ENCODE measurements at regions not wholly inside any gene's neighbourhood (a gene's known extent, or its start where the extent isn't known, plus 50 kb on each side); places are given as distances from the start of the nearest gene placed in this dataset.
A peak's percentile ranks its signal among the peaks of the same experiment; 100 is the strongest.

DNA sequence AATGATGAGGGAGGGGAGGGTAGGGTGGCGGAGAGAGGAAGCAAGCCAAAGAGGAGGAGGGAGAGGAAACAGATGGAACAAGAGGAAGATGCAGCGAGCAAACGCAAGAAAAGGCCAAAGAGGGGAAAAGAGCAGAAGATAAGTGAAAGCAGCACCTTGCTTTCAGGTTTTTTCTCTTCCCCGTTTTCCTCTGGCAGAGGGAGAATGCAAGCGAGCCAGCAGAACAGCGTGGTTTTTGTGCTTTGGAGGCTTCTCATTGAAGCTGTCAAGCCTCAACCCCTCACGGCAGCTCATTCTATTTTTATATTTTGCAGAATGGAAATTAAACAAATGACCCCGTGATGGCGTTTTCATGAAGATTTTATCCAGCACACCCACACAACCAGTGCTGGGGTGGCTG, 67.1 kb upstream of the GRAMD1B start:
- 10% methylated on average over 9 of the region's 9 CpGs for WGBS
- intact Hi-C loops (cut with DNase I) = no loop called here
- TF ChIP-seq, protein P1, sequence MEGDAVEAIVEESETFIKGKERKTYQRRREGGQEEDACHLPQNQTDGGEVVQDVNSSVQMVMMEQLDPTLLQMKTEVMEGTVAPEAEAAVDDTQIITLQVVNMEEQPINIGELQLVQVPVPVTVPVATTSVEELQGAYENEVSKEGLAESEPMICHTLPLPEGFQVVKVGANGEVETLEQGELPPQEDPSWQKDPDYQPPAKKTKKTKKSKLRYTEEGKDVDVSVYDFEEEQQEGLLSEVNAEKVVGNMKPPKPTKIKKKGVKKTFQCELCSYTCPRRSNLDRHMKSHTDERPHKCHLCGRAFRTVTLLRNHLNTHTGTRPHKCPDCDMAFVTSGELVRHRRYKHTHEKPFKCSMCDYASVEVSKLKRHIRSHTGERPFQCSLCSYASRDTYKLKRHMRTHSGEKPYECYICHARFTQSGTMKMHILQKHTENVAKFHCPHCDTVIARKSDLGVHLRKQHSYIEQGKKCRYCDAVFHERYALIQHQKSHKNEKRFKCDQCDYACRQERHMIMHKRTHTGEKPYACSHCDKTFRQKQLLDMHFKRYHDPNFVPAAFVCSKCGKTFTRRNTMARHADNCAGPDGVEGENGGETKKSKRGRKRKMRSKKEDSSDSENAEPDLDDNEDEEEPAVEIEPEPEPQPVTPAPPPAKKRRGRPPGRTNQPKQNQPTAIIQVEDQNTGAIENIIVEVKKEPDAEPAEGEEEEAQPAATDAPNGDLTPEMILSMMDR (IDR thresholded peaks at IDR 0.05) = no peak
- Histone ChIP-seq H3K27me3 (replicated peaks; ENCODE audit: insufficient read depth) (no peaks in the 10 kb centered on the region), H3K27ac (no peak overlapping the region), H3K4me1 (replicated peaks) (no peaks in the 10 kb centered on the region), H3K36me3 (no peaks in the 10 kb centered on the region), H3K9me3 (no peaks in the 10 kb centered on the region), H3K4me3 (no peak overlapping the region)
- DNase-seq (ENCODE audit: low spot score) = no peak

DNA sequence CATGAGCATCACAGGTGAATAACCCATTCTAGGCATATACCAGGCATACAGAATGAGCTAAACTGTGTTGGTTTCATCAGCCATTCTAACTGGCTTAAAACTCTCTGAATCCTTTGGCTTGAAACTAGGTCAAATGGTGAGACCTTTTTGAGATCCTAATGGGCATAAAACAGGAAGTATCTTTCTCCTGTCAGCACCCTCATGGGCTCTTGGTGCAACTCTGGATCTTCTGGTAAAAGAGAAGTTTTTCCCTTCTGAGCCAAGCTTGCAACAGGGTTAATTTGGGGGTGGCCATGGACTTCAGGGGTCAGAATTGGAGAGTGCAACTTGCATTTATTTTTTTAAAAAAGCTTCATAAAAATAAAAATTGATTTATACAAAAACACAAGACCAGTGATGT, 67.9 kb upstream of the GRAMD1B start:
- no peaks in the 10 kb centered on the region for H3K9me3 ChIP-seq
- no peaks in the 10 kb centered on the region for H3K36me3 ChIP-seq
- intact Hi-C loops (cut with DNase I) = no loop called here
- DNase-seq (ENCODE audit: low spot score) = no peak
- no peak overlapping the region for H3K4me3 ChIP-seq
- no peaks in the 10 kb centered on the region for H3K4me1 ChIP-seq (replicated peaks)
- no peaks in the 10 kb centered on the region for H3K27me3 ChIP-seq (replicated peaks; ENCODE audit: insufficient read depth)
- TF ChIP-seq, protein P1 (IDR thresholded peaks at IDR 0.05) = no peak
- no peak for TF ChIP-seq POLR2A (IDR thresholded peaks at IDR 0.05)
- TF ChIP-seq POLR2AphosphoS5 (IDR thresholded peaks at IDR 0.05) = no peak
- H3K27ac ChIP-seq = no peak overlapping the region

DNA sequence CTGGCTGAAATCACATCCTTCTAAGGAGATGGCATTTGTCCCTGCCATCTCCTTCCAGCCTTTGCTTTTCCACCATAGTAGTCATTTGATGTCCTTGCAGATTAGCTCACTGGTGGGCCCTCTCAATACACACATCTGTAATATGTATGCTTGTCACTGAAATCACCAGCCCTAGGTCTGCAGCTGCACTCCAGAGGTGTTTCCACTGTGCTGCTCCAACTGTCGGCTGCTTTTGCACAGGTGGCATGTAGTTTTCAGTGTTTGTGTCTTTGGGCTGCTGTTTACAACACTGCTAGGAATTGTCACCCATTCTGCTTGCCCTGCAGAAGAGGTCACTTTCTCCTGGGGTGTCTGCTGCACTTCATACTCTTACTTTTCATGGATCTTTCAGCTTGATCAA, 69.0 kb upstream of the GRAMD1B start:
- H3K9me3 ChIP-seq = no peaks in the 10 kb centered on the region
- no peak for DNase-seq (ENCODE audit: low spot score)
- TF ChIP-seq POLR2AphosphoS5 (IDR thresholded peaks at IDR 0.05) = no peak
- TF ChIP-seq POLR2A (IDR thresholded peaks at IDR 0.05) = no peak
- TF ChIP-seq, protein P1 (IDR thresholded peaks at IDR 0.05) = no peak
- H3K27ac ChIP-seq = no peak overlapping the region
- H3K27me3 ChIP-seq (replicated peaks; ENCODE audit: insufficient read depth) = no peaks in the 10 kb centered on the region
- WGBS = 64% methylated on average over 1 of the region's 1 CpG
- no peak overlapping the region for H3K4me3 ChIP-seq
- H3K4me1 ChIP-seq (replicated peaks) = no peaks in the 10 kb centered on the region
- H3K36me3 ChIP-seq = no peaks in the 10 kb centered on the region
- intact Hi-C loops (cut with DNase I) = no loop called here

DNA sequence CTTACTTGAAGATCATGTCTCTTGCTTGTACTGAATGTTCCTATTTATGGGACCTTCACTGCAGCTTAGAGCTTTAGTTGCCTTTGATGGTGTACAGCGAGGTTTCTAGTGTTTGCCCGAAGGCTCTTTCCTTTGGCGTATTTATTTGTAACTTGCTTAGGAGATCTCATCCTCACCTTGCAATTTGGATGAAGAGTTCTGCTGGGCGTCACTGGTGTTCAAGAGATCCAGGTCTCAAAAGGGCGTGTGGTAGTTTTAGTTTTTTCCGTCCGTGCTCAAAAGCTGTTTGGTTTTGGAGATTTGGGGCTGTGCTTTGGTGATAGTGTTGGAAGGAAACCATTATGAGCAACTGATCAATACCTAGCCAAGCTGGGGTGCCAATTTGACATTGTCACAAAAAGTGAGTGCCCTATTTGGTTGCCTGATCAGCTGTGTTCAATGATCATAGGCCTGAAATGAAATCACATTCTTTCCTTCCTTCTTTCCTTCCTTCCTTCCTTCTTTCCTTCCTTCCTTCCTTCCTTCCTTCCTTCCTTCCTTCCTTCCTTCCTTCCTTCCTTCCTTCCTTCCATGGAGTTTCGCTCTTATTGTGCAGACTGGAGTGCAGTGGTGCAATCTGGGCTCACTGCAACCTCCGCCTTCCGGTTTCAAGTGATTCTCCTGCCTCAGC, 69.7 kb upstream of the GRAMD1B start:
- Histone ChIP-seq H3K27ac (no peak overlapping the region), H3K4me3 (no peak overlapping the region), H3K27me3 (replicated peaks; ENCODE audit: insufficient read depth) (no peaks in the 10 kb centered on the region), H3K4me1 (replicated peaks) (no peaks in the 10 kb centered on the region), H3K36me3 (no peaks in the 10 kb centered on the region), H3K9me3 (no peaks in the 10 kb centered on the region)
- DNase-seq (ENCODE audit: low spot score) = no peak
- 89% methylated on average over 10 of the region's 10 CpGs for WGBS
- intact Hi-C loops (cut with DNase I) = no loop called here
- no peak for TF ChIP-seq POLR2AphosphoS5 (IDR thresholded peaks at IDR 0.05)
- TF ChIP-seq, protein P1 (IDR thresholded peaks at IDR 0.05) = no peak
- TF ChIP-seq POLR2A (IDR thresholded peaks at IDR 0.05) = no peak

DNA sequence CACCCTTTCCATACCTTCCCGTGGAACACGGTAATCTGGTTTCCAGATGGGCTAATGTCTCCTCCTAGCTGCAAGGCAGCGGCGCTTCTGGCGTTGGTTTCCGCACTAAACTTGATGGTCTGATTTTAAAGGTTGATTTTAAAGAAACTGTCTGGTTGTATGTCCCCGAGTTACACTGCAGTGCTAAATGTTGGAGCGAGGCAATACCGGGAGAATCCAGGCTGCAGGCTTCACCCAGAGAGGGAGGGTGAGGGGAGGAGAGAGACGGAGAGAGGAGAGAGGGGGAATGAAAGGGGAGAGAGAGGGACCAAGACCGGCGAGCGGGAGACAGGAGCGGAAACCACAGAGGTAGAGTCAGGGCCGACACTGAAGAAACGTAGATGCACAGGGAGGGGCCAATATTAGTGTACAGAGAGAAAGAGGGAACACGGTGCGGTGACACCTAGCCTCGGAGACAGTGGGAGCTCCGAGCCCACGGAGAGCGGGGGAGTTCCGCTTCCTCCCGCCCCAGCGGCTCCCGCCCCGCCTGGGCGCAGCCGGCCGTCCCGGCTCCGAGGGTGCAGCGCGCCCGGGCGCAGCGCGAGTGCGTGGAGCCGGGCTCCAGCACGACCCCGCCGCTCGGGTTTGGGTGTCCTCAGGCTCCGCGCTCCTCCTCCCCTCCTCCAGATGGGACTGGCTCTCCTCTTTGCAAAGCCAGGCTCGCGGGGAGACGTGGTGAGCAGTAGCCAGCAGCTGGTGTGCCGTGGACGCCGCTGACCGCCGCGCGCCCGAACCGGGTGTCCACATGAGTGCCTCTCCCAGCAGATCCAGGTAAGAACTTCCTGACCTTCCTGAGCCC, 71.9 kb upstream of the GRAMD1B start:
- intact Hi-C loops (cut with DNase I) = no loop called here
- H3K4me3 ChIP-seq = peak overlapping the region; percentile 12 to 24
- no peak overlapping the region for H3K27ac ChIP-seq
- no peak for DNase-seq (ENCODE audit: low spot score)
- TF ChIP-seq, protein P1 (IDR thresholded peaks at IDR 0.05) = peak in 1 of 4 experiments; percentile 17
- no peak for TF ChIP-seq POLR2A (IDR thresholded peaks at IDR 0.05)
- H3K27me3 ChIP-seq (replicated peaks; ENCODE audit: insufficient read depth) = peaks cover under 1% of the 10 kb centered on the region
- H3K36me3 ChIP-seq = no peaks in the 10 kb centered on the region
- no peaks in the 10 kb centered on the region for H3K4me1 ChIP-seq (replicated peaks)
- under 1% methylated on average over 55 of the region's 58 CpGs for WGBS
- no peaks in the 10 kb centered on the region for H3K9me3 ChIP-seq

All from prostate gland (tissue), 2 donors.